ENCODE measurements at regions not wholly inside any gene's neighbourhood (a gene's known extent, or its start where the extent isn't known, plus 50 kb on each side); places are given as distances from the start of the nearest gene placed in this dataset.

DNA sequence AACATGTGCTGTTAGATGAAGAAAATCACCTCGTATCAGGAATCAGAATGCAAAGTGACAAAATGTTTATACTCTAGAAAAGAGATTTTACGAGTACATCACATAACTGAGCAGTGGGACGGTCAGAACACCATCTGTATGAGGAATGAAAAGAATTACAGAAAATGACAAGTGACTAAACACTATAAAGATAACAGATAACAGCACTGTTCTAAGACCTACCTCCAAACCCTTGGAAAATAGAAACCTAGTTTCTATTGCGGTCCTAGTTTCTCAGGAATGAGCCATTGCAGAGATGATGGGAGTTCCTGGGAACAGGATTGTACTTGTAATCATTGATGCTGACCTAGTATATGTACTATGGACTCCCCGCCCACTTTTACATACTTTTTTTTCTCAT, 839.4 kb upstream of the ADAMTS5 start:
- TF ChIP-seq POLR2AphosphoS5 (IDR thresholded peaks at IDR 0.05; ENCODE audit: insufficient read depth in 1 of 2, low read depth in 1 of 2) (no peak), CTCF (IDR thresholded peaks at IDR 0.05) (no peak), POLR2A (IDR thresholded peaks at IDR 0.05) (no peak)

Measured in vagina (tissue), 2 donors.